ENCODE measurements at regions not wholly inside any gene's neighbourhood (a gene's known extent, or its start where the extent isn't known, plus 50 kb on each side); places are given as distances from the start of the nearest gene placed in this dataset.

DNA sequence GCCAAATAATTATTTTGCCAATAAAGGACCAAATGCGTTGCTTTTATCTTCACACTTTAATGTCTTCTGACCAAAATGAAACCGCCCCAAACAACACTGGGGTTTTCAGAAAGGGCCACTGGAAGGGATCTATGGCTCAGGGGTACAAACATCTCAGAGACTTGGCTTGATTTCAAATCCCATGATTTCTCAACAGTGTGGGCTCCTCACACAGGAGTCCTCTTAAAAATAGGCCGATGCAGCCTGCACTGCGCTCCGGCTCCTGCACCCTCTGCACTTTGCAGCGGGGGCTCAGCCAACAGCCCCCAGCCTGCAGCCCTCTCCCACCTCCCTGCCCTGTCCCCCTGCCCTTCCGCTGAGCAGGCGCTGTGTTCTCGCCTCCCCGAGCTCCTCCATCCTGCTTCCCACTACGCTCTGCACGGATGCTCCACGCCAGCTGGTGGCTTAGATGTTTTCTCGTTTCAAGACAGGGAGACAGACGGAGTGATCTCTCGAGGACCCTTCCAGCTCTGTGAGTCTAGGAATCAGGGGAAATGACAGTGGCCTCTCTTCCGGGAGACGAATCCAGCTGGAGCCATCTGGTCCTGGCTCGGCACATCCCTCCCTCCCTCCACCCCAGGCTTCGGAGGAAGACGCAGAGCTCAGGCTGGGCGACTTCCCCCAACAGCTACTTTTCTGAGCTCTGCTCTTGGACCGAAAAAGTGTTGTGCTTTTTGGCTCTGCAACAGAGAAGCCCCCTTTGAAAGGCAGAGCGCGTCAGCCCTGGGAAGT, 71.4 kb downstream of the KCNF1 start (continued):
- TF ChIP-seq RCOR1 (IDR thresholded peaks at IDR 0.05; ENCODE audit: insufficient replicate concordance, low read length) (no peak), SMC3 (IDR thresholded peaks at IDR 0.05; ENCODE audit: low read depth, low read length) (no peak)

DNA sequence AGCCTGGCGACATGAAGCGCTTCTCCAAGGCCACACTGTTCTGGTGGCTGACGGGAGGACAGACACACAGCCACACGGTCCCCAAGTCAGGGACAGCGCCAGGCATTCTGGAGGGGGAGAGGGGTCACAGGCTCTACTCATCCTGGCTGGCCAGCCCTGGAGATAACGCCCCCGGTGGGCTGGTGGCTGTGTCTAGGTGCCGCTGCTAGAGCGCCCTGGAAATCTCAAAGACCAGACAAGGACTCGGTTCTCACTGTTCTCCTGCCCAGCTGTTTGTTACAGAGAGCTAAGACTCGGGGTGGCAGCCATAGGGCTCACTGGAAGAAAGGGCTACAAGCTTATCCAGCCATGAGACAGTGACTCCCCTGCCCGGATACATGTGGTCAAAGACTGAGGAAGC, 72.0 kb downstream of the KCNF1 start:
- peak overlapping the region; percentile 55; the same call in 1 of the 2 replicates for H3K56ac ChIP-seq (ENCODE audit: extremely low read depth, insufficient read depth, low read length)
- no peaks in the 10 kb centered on the region for H3K36me3 ChIP-seq (ENCODE audit: control insufficient read depth, insufficient read depth, low read length)
- intact Hi-C loops (cut with micrococcal nuclease) (no loop called here), in situ Hi-C loops (cut with MboI; ENCODE audit: low sequenced_read_pairs) (no loop called here), dilution Hi-C loops (cut with HindIII; ENCODE audit: low sequenced_read_pairs, unreplicated experiment) (no loop called here)
- no TSS peak for BruUV-seq (replicated peaks)
- H2BK5ac ChIP-seq (ENCODE audit: low read depth, low read length, poor library complexity, severe bottlenecking) = no peak overlapping the region
- H4K91ac ChIP-seq (ENCODE audit: insufficient read depth, low read depth, low read length) = peak overlapping the region; percentile 86
- peak overlapping the region; percentile 76 for H3K23ac ChIP-seq (ENCODE audit: low read depth, low read length)
- ChIA-PET POLR2A (ENCODE audit: unreplicated experiment) (no interaction called here), CTCF (interaction anchor here (0.6 to 1.0 kb wide), 2 partner anchors 9 to 734 kb away, joined by 3 read pairs; no protein-coding TSS in a partner anchor)
- peak overlapping the region; percentile 91 for H2BK120ac ChIP-seq (ENCODE audit: low read depth, low read length)
- peak overlapping the region; percentile 82 for H3K14ac ChIP-seq (replicated peaks; ENCODE audit: low read depth, low read length)
- peaks cover 6% of the 10 kb centered on the region; the same call in 1 of the 2 replicates for H3K9me1 ChIP-seq (ENCODE audit: insufficient read depth, low read length)
- peak overlapping the region; percentile 33; the same call in 1 of the 3 replicates for H2BK15ac ChIP-seq (ENCODE audit: low read depth, low read length)
- no peaks in the 10 kb centered on the region; the same call in 1 of the 2 replicates for H3K27me3 ChIP-seq (ENCODE audit: control insufficient read depth, insufficient read depth, low read length)
- H3K4me3 ChIP-seq (ENCODE audit: insufficient read depth, low read depth, low read length) = no peak overlapping the region
- H3K4me1 ChIP-seq (ENCODE audit: control insufficient read depth, insufficient read depth, low read length) = peaks cover 9% of the 10 kb centered on the region; the same call in 1 of the 2 replicates
- H4K8ac ChIP-seq (ENCODE audit: low read depth in 2 of 2, low read length in 2 of 2) = peak overlapping the region; percentile 72 to 94; a peak in 3 of 4 replicates
- peak overlapping the region; percentile 61; the same call in 1 of the 2 replicates for H3K4me2 ChIP-seq (ENCODE audit: low read depth, low read length)
- H3K9me3 ChIP-seq (ENCODE audit: control insufficient read depth, insufficient read depth, low read length) = no peaks in the 10 kb centered on the region
- H4K20me1 ChIP-seq (ENCODE audit: insufficient read depth, low read length) = no peaks in the 10 kb centered on the region
- H3K18ac ChIP-seq (ENCODE audit: low read depth, low read length) = peak overlapping the region; percentile 71; the same call in 1 of the 2 replicates
- H3K79me1 ChIP-seq (ENCODE audit: low read depth in 1 of 2, low read length in 2 of 2) = no peaks in the 10 kb centered on the region
- peak overlapping the region; percentile 51; the same call in 1 of the 2 replicates for H2AK5ac ChIP-seq (ENCODE audit: low read depth, low read length)
- ATAC-seq (ENCODE audit: low read depth) (peak; percentile 48), DNase-seq (no peak)
- peak overlapping the region; percentile 6; the same call in 1 of the 2 replicates for H3K9ac ChIP-seq (ENCODE audit: low read depth, low read length)
- peak overlapping the region; percentile 57 for H3K4ac ChIP-seq (ENCODE audit: low read depth, low read length)
- peak overlapping the region; percentile 82 for H4K5ac ChIP-seq (ENCODE audit: low read depth, low read length)
- TF ChIP-seq MXI1 (IDR thresholded peaks at IDR 0.05; ENCODE audit: borderline replicate concordance, low read depth, low read length) (no peak), FOS (IDR thresholded peaks at IDR 0.05; ENCODE audit: low read depth, low read length) (no peak), RFX5 (IDR thresholded peaks at IDR 0.05; ENCODE audit: low read depth, low read length) (no peak), RAD21 (IDR thresholded peaks at IDR 0.05; ENCODE audit: low read length) (no peak), NFE2L2 (IDR thresholded peaks at IDR 0.05; ENCODE audit: low read depth, low read length) (no peak), BHLHE40 (IDR thresholded peaks at IDR 0.05; ENCODE audit: low read depth, low read length) (no peak)
- WGBS, 2 experiments (ENCODE audit: extremely low coverage in 2 of 2, insufficient read length in 1 of 2) = 28% methylated on average over 3 of the region's 12 CpGs; no CpG with 5 or more reads in 1 of the 2 experiments
- peak overlapping the region; percentile 93 for H2AFZ ChIP-seq (replicated peaks; ENCODE audit: low read length, poor library complexity)
- H2BK20ac ChIP-seq (ENCODE audit: low read depth, low read length) = peak overlapping the region; percentile 67; the same call in 1 of the 2 replicates
- H3K27ac ChIP-seq (ENCODE audit: insufficient read depth, low read length) = peak overlapping the region; percentile 41
- H2AK9ac ChIP-seq (replicated peaks; ENCODE audit: low read depth, low read length, poor library complexity) = peak overlapping the region; percentile 17
